SK-N-SH treated with all-trans-retinoic acid at 6 μM for 48 hours (cell line): ENCODE measurements at regions not wholly inside any gene's neighbourhood (a gene's known extent, or its start where the extent isn't known, plus 50 kb on each side); places are given as distances from the start of the nearest gene placed in this dataset.

ENCODE experiments used
- ISL1 ChIP-seq: fragments of 250-450 bp; sonication (Bioruptor Pico); IDR thresholded peaks from 2 replicates; pipeline ENCODE4 v2.1.2; 2022; ENCODE audit warnings: mild to moderate bottlenecking, moderate library complexity
- OSR1 ChIP-seq: fragments of 250-450 bp; sonication (Bioruptor Pico); IDR thresholded peaks from 2 replicates; pipeline ENCODE4 v1.8.0; 2022; ENCODE audit warnings: moderate library complexity, mild to moderate bottlenecking, inconsistent platforms
- PATZ1 ChIP-seq: fragments of 250-450 bp; sonication (Bioruptor Pico); IDR thresholded peaks from 2 replicates; pipeline ENCODE4 v1.8.0; 2020; ENCODE audit warnings: mild to moderate bottlenecking, moderate library complexity, borderline replicate concordance
- PPARA ChIP-seq: fragments of 250-450 bp; sonication (Bioruptor Pico); IDR thresholded peaks from 2 replicates; pipeline ENCODE4 v1.5.0; 2020; ENCODE audit warnings: mild to moderate bottlenecking, borderline replicate concordance
- TCF4 ChIP-seq: fragments of 250-450 bp; sonication (Bioruptor Pico); IDR thresholded peaks from 2 replicates; pipeline ENCODE4 v1.8.0; 2021; ENCODE audit warnings: mild to moderate bottlenecking, moderate library complexity, borderline replicate concordance
- TOX ChIP-seq: fragments of 250-450 bp; sonication (Bioruptor Pico); IDR thresholded peaks from 2 replicates; pipeline ENCODE4 v1.8.0; 2021; ENCODE audit warnings: mild to moderate bottlenecking, moderate library complexity, borderline replicate concordance
- ZC3H10 ChIP-seq: fragments of 250-450 bp; sonication (Bioruptor Pico); IDR thresholded peaks from 2 replicates; pipeline ENCODE4 v1.5.1; 2021; ENCODE audit warnings: mild to moderate bottlenecking, moderate library complexity
- ZFP3 ChIP-seq: fragments of 250-450 bp; sonication (Bioruptor Pico); IDR thresholded peaks from 2 replicates; pipeline ENCODE4 v1.5.0; 2020; ENCODE audit warnings: mild to moderate bottlenecking, moderate library complexity
- TF ChIP-seq, protein P1 (sequence below): fragments of 250-450 bp; sonication (Bioruptor Pico); IDR thresholded peaks from 2 replicates; pipeline ENCODE4 v1.5.0; 2020; ENCODE audit warnings: mild to moderate bottlenecking, moderate library complexity

DNA sequence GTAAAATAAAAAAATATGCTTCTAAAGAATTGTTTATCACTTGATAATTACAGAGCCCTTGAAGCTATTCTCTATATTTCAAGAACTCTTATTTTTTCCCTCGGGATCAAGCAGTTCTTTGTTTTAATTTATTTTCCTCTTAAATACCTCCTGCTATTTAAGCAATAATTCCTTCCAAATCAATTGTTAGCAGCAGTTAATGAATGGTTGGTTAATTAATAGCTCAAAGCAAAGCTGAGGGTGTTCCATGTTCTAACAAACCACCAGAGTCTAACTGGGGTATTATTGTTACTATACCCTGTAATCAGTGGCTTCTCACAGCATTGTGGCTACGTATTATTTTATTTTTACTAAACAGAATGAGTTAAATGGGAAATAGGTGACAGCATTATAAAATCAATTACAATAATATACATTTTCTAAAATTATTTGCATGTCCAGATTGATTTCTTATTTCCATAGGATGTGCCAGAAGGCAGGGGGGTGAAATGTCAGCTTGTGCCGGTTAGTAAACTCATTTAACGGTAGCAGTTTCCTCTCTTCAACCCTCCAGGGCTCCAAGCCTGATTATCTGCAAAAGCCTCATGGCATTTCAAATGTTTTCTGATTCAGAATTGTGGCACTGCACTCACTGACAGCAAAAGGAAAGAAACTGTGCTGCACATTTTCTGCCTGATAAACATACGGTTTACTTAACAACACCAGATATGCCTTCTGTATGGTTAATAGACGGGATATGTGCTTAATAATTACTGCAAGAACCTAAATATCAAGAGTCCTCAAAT, 286.9 kb upstream of the EMCN start:
- TF ChIP-seq PPARA (CRISPR knock-in tag) = no peak
- no peak for TF ChIP-seq PATZ1 (CRISPR knock-in tag)
- no peak for TF ChIP-seq TOX (CRISPR knock-in tag)
- TF ChIP-seq ZC3H10 (CRISPR knock-in tag) = no peak
- TF ChIP-seq, protein P1, sequence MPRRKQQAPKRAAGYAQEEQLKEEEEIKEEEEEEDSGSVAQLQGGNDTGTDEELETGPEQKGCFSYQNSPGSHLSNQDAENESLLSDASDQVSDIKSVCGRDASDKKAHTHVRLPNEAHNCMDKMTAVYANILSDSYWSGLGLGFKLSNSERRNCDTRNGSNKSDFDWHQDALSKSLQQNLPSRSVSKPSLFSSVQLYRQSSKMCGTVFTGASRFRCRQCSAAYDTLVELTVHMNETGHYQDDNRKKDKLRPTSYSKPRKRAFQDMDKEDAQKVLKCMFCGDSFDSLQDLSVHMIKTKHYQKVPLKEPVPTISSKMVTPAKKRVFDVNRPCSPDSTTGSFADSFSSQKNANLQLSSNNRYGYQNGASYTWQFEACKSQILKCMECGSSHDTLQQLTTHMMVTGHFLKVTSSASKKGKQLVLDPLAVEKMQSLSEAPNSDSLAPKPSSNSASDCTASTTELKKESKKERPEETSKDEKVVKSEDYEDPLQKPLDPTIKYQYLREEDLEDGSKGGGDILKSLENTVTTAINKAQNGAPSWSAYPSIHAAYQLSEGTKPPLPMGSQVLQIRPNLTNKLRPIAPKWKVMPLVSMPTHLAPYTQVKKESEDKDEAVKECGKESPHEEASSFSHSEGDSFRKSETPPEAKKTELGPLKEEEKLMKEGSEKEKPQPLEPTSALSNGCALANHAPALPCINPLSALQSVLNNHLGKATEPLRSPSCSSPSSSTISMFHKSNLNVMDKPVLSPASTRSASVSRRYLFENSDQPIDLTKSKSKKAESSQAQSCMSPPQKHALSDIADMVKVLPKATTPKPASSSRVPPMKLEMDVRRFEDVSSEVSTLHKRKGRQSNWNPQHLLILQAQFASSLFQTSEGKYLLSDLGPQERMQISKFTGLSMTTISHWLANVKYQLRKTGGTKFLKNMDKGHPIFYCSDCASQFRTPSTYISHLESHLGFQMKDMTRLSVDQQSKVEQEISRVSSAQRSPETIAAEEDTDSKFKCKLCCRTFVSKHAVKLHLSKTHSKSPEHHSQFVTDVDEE = no peak
- TF ChIP-seq ISL1 (CRISPR knock-in tag) = no peak
- no peak for TF ChIP-seq TCF4 (CRISPR knock-in tag)
- TF ChIP-seq OSR1 (CRISPR knock-in tag) = no peak
- no peak for TF ChIP-seq ZFP3 (CRISPR knock-in tag)
